ENCODE measurements at regions not wholly inside any gene's neighbourhood (a gene's known extent, or its start where the extent isn't known, plus 50 kb on each side); places are given as distances from the start of the nearest gene placed in this dataset.

DNA sequence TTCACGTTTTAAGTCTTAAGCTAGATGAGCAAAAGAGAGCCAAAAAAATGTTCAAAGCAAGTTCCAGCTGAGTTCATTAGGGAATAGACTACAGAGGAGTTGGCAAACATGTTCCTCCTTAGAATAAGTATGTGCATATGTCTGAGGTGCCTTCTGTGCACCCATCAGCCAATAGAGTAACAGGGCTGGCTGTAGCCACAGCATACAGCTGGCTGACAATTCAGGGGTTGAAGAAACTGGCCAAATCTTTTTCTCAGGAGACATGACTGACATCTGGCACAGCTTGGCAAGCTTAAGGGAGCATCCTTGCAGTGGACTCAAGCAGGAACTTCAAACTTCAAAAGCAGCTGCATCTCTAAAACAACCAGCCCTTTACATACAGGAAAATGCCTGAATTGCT is 414.8 kb upstream of the PCDH20 start:
- DNase-seq, result no peak

GRCh38 chr13:61824168-61824567 is 408.5 kb upstream of the PCDH20 start:
- DNase-seq, result no peak

DNA sequence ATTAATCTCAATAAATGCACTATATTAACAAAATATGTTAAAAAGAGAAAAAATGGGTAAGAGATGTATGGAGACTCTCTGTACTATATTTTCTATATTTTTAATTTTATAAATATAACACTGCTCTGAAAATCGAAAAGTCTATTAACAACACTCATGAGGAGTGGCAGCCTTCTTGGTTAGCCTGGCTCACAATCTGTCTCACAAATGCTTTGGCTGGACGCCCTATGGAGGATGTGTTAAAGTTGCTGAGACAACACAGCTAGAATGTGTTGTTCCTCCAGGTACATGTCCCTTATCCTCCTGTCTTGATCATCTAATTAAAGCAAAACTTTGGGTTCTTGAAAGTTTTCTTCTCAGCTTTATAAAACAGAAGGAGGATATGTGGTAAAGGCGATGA is 396.6 kb upstream of the PCDH20 start:
- no peak for DNase-seq

DNA sequence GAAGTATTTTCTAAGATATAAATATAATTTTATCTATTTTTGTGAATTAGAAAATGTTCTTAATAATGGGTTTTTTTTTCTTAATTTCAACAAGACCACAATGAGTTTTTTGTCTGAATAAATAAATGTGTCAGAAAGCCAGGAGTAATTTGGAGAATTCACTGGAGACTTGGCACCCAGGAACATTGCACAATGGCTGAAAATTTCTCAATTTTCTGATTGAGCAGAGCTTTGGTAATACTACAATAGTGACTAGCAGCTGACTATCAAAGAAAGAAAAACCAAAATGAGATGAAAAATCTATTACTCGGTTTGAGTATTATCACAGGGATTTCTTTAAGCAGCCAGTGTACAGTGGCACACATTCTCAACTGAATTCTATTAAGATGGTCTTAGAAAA is 394.4 kb upstream of the PCDH20 start:
- no peak for DNase-seq

GRCh38 chr13:61797397-61797796 is 381.7 kb upstream of the PCDH20 start:
- DNase-seq, result no peak

DNA sequence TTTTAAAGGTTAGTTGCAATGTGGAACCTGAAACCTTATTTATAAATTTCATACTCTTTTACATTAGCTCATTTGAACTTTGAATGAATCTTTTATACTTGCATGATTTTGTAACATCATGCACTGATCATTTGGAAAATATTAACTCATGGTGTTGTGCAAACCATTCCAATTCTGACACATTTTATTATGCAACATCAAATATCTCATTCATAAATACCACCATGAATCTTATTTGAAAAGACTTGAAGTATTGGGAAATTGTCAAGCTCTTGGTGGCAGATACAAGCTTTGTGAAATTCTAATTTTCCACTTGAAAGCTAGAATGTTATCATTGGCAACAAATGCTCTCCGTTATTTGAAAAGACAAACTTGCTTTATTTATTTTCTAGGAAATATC is 379.9 kb upstream of the PCDH20 start:
- DNase-seq, result no peak

- no peak for DNase-seq
Observed at GRCh38 chr13:61779456-61779855, 363.8 kb upstream of the PCDH20 start.

- no peak for DNase-seq
Observed at GRCh38 chr13:61778531-61778930, 362.9 kb upstream of the PCDH20 start.

GRCh38 chr13:61777899-61778298 is 362.2 kb upstream of the PCDH20 start:
- no peak for DNase-seq

DNA sequence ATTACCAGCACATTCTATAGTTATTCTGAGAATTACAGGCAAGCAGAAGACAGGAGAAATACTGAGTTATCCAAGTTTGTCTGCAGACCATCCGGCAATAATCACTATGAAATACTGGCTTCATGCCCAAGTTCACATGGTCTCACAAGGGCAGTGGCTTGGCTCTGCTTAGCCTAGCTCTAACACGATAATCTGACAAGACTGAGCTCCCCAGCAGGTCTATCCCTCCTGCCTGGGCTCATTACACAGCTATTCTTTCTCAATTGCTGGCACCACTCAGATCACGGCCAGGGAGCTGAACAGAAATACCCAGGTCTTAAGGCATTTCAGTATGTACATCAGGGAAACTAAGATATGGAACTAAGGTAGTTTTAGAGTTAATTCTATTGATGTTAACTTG is 361.6 kb upstream of the PCDH20 start:
- no peak for DNase-seq

DNA sequence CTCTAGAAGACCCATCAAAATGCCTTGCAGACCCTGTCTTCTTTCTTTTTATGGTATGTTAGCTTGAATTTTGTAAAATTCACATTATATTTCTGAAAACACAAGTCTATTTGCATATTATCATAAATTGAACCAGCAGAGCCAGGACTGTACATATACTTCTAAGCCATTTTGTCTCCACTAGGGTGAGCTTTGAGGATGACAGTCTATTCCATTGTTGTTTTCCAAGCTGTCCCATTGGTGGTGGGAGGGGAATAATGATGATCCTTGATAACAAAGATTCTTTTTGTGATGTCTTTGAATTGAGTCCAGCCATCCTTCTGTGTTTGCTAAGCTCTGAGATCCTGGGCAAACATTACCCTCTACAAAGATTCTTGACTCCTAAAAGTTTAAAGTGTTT is 359.3 kb upstream of the PCDH20 start:
- DNase-seq, result no peak

- no peak for DNase-seq
Observed at GRCh38 chr13:61770681-61771080, 355.0 kb upstream of the PCDH20 start.

DNA sequence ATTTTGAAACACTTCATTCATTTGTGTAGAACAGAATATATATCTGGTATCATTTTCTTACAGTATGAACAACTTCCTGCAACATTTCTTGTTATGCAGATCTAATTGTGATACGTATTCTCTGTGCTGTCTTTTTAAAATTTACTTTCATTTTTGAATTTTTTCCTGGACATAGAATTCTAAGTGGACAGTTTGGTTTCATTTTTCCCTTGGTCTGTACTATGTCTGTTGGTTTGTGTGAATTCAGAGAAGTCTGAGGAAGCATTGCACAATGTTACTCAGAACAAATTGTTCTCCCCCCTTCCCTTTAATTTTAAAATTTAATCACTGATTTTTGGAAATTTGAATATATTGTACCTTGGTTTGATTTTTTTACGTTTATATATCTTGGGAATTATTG is 352.5 kb upstream of the PCDH20 start:
- no peak for DNase-seq

DNA sequence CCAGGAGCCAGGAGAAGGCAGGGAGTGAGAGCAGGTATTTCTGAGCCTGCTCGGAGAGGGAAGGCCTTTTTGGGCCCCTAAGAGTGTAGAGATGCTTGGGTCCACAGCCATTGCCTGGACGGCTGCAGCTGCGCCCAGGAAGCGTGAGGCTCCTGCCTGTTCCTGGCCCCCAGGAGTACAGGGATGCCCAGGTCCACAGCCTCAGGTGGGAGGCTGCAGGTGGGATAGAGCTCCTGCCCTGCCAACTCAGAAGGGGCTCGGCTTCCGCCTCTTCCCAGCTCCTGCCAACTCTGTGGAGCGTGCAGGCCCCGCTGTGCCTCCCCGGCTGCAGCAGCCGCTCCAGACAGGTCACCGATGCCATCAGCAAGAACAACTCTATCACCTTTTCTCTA is 351.0 kb upstream of the PCDH20 start:
- no peak for DNase-seq

GRCh38 chr13:61765940-61766666 is 350.5 kb upstream of the PCDH20 start:
- DNase-seq, result no peak

DNA sequence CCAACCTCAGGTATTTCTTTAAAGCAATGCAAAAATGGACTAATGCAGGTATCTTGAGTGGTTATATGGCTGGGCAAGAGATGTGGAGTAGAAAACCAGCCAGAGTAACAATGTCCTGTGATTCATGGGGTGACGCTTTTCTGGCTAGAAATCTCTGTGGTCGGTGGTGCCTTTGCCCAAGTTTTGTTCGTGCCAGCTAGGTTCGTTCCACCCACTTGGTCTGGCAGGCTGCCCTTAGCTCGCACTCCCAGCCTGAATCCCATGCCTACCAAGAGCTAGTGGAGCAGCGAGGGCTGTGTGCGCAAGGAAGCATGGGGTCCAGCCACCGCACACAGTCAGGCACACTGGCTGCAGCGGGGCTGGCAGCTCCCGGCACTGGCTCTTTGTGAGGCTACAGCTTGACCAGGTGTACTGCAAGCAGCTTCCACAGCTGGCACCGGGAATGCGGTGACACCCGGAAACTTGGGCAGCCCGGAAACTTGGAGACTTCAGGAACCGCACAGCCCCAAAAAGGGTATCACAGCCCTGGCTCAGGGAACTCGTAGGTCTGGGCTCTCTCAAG is 349.6 kb upstream of the PCDH20 start:
- no peak for DNase-seq

GRCh38 chr13:61761690-61762089 is 346.0 kb upstream of the PCDH20 start:
- no peak for DNase-seq

GRCh38 chr13:61760102-61760501 is 344.5 kb upstream of the PCDH20 start:
- DNase-seq, result no peak

GRCh38 chr13:61756031-61756430 is 340.4 kb upstream of the PCDH20 start:
- no peak for DNase-seq

DNA sequence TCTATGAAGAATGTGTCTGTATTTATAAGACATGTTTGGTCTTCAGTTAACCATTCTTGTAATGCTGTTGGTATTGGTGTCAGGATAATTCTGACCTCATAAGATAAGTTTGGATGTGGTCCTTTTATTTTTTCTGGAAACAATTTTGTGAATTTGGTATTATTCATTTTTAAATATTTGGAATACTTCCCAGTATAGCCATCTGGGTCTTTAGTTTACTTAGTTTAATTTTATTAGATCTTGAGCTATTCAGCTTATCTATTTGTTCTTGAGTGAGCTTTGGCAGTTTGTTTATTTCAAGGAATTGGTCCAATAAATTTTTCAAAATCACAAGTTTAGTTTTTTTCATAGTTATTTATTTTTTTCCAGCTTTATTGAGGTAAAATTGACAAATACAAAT is 335.4 kb upstream of the PCDH20 start:
- no peak for DNase-seq

GRCh38 chr13:61738236-61738750 is 322.6 kb upstream of the PCDH20 start:
- no peak for DNase-seq

- DNase-seq, result no peak
Observed at GRCh38 chr13:61734683-61735082, 319.0 kb upstream of the PCDH20 start.

DNA sequence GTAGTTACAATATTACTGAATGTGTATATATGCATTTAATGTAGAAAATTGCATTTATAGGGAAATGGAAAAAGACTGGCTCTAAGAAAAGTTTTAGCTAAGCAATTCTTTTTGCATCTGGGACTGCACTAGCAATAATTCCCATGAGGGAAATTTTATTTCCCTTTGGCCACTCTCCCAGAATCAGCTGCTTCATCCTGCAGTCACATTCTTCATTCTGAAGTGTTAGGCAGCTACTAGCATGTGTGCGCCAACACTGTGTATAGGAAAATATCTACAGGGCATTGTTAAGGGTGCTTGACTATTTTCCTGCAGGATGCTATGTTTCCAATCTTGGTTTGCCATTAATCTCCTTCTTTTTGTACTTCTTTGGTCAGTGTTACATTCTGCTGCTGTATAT is 312.8 kb upstream of the PCDH20 start:
- no peak for DNase-seq

- no peak for DNase-seq
Observed at GRCh38 chr13:61727767-61728166, 312.1 kb upstream of the PCDH20 start.

GRCh38 chr13:61725806-61726205 is 310.2 kb upstream of the PCDH20 start:
- DNase-seq, result no peak
